CD4-positive, alpha-beta T cell treated with Interleukin-17A for 1 hour (primary cell): ENCODE measurements at regions not wholly inside any gene's neighbourhood (a gene's known extent, or its start where the extent isn't known, plus 50 kb on each side); places are given as distances from the start of the nearest gene placed in this dataset.
"Not testable (repeated sequence)": the region's sequence is repeated elsewhere in the genome, so short reads cannot be mapped to it uniquely, and the experiment has no call there.

ENCODE experiments used
- DNase-seq: peaks from one replicate; pipeline ENCODE4 v3.0.0-alpha.2; 2020

DNA sequence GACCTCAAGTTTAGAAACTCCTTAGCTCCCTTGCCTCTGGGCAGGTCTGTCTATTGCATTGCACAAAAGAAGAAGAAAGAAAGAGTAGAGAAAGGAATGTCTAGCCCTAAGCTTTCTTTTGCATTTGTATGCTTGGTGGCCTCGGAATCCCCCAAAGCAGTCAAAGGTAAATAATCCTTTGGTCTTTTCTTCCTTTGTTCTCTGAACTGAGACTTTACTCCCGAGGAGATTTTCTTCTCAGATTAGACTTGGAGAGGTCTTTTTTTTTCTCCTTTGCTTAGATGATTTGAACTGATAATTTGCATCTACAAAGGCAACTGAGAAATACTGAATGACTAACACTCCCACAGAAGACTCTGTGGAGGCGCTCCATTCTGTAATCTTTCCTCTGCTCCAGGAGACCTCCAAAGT lies 93.2 kb downstream of the AKR1D1 start:
- DNase-seq = no peak

DNA sequence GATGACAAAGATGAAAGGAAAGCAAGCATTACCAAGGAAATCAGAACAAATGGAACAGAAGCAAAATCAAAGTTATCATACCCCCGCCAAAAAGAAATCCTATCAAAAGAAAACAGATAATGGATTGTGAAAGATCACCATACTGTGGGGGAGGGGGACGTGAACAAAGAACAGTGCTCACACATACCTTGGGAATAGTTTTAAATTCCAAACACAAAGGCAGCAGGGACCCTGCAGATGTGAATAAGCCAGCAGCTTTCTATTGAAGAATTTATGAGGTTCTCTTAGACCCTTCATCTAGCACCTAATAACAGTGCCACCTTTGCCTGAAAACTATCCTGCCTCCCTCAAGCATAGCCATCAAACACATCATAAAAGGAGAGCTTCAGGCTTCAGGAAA lies 94.0 kb downstream of the AKR1D1 start:
- DNase-seq = no peak

DNA sequence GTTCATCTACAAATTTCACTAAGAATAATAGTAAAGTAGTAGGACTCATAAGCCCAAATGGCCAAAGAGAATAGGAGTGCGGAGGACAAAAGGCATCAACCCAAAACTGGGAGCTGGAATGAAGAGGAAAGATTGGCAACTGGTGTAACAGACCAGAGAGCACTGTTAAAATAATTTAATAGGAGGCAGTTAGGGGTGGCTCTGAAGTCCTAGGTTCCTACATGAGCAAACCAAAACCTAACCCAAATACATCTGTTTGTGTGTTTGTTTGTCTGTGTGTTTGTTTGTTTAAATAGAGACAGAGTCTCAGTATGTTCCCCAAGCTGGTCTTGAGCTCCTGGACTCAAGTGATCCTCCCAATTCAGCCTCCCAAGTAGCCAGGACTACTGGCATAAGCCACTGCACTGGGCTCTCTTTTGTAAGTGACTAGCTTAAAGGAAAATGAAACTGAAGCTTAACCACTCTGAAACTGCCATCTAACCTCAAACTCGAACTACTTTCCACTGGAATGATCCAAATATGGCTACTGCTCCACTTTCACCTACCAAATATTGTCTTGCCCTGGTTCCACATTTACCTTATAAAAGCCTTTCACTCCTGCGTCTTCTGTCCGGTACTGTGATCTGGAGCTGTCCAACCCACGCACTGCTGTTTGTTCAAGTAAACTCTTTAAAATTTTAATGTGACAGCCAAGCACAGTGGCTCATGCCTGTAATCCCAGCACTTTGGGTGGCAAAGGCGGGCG lies 94.9 kb downstream of the AKR1D1 start:
- no peak for DNase-seq

- no peak for DNase-seq
These were observed 97.3 kb downstream of the AKR1D1 start for GRCh38 chr7:138173548-138173947.

DNA sequence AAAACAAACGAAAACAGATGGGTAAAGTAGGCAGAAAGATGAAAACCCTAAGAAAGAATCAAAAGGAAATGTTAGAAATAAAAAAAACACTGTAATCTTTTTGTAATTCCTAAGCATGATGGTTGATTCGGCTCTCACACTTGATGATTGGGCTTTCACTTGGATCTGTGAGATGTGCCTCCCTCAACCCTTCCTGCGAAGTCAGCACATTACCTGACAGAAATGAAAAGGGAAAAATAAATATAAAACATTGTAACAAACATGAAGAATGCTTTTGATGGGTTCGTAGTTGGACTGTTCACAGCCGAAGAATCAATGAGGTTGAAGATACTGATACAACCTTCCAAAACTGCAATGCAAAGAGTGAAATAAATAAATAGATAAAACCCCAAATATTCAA lies 99.8 kb downstream of the AKR1D1 start:
- DNase-seq = no peak

- DNase-seq = no peak
These were observed 107.9 kb downstream of the AKR1D1 start for GRCh38 chr7:138184191-138184590.

DNA sequence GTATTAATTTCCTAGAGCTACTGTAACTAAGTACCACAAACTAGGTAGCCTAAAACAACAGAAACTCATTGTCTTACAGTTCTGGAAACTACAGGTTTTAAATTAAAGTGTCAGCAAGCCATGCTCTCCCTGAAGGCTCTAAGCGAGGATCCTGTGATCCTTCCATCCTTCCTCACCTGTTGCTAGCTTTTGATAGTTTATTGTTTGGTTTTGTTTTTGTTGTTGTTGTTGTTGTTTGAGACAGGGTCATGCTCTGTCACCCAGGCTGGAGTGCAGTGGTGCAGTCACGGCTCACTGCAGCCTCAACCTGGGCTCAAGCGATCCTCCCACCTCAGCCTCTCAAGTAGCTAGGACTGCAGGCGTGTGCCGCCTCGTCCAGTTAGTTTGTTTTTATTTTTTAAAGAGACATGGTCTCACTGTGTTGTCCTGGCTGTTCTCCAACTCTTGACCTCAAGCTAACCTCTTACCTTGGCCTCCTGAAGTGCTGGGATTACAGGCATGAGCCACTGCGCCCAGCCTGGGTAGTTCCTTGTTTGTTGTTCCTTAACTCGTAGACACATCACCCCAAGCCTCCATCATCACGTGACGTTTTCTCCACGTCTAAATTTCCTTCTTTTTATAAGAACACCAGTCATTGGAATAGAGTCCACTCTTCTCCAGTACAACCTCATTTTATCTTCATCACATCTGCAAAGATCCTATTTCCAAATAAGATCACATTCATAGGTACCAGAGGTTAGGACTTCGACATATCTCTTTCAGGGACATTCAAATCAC lies 109.1 kb downstream of the AKR1D1 start:
- no peak for DNase-seq

DNA sequence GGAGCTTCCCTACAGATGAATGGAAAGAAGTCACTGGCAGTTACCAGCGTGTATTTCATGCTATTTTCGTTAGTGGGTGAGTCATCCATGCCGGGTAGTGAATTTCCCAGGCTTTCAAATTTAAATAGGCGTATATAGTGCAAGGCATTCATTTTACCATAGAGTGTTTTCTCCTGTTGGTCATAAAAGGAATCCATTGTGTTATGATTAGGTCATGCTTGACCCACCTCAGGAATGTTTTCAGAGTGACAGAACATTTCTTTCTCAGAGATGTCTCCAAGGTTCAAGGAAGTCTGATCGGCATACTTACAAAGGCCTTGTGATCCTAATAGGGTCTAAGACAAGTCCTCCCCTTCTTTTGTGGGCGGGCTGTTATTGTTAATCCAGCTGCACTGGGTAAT lies 110.7 kb downstream of the AKR1D1 start:
- no peak for DNase-seq

DNA sequence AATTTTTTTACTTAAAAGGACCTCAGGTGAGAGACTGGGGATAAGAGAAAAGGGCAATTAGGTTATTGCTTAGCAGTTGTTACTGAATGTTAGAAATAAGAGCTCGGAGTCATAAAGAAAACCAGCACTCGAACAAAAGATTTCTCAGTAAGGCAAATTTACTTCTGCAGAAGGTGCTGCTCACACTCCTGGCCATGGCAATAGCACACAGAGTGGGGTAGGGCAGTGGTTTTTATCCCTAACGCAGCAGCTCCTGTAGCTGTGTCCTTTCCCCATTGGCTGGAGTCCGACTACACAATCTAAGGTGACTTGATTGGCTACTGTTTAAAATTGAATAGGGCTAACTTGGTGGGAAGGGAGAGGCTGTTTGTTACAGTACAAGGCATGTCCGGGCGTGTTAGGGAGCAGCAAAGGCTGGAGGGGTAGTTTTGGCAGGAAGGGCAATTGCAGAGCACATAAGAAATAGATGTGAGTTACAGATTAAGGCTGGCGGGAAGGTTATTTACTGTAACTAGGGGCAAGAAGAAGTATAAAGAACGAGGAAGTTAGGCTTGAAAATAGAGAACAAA lies 112.1 kb downstream of the AKR1D1 start:
- DNase-seq = no peak

DNA sequence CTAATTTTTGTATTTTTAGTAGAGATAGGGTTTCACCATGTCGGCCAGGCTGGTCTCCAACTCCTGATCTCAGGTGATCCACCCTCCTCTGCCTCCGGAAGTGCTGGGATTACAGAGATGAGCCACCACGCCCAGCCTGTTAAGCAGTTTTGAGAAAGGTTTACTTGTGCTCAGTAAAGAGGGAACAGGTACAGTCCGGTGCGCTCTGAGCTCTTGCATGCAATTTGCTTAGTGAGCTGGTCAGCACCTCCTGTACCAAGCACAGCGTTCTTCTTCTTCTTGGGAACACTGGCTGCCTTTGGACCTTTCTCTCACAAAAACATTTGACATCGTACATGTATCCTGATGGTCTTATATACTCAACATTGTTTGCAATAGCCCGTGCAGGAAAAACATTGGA lies 118.3 kb downstream of the AKR1D1 start:
- DNase-seq = no peak

DNA sequence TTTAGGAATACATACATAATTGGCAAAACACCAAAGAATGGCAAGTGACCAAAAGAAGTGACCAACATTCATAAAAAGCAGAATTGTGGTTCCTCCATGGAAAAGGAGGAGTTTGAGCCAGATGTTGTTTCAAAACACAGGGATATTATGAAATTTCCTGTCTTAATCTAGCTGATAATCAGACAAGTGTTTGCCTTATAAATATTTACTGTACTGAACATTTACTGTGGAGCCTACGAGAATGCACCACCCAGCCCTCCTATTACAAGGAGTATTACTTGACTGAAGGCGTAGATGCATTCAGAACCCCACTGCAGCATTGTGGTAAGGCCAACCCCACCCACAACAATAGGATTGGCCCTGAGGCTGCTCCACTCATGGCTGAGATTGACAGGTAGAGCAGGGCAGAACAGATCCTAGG lies 118.9 kb downstream of the AKR1D1 start:
- no peak for DNase-seq

- not testable (repeated sequence) for DNase-seq
These were observed 120.3 kb downstream of the AKR1D1 start for GRCh38 chr7:138196503-138196946.

DNA sequence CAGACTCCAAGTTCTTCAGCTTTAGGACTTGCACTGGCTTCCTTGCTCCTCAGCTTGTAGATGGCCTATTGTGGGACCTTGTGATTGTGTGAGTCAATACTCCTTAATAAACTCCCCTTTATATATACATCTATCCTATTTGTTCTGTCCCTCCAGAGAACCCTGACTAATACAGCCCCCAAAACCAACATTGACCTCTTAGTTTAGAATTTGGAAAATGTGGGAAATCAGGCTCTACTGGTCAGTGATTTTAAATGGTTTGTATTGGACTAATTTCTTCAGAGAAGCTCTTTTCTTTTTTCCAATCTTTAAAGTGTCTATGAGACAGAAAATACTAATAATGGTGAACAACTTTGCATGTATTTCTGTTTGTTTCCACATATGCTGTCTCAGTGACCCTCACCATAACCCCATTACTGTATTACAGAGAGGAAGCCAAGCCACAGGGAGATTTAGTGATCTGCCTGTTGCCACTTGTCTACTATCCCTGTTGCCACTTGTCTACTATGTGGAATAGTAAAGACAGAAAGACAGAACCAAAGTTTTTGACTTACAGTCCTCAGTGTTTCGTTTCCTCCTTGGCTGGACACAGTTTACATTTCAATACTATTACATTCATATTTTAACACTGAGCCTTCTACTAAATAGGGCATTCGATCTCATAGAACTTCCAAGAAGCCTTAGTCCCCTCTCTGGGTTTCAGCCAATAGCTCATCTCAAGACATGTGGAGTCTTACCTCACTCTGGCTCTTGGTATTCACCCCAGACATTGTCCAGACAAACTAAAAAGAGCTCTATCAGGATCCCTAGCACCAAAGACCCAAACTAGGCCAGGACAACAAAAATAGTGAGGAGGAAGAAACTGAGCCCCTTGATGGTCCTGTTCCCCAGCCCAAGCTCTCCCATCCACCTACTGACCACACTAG lies 121.0 kb downstream of the AKR1D1 start:
- no peak for DNase-seq

- no peak for DNase-seq
These were observed 128.2 kb downstream of the AKR1D1 start for GRCh38 chr7:138204285-138204981.

DNA sequence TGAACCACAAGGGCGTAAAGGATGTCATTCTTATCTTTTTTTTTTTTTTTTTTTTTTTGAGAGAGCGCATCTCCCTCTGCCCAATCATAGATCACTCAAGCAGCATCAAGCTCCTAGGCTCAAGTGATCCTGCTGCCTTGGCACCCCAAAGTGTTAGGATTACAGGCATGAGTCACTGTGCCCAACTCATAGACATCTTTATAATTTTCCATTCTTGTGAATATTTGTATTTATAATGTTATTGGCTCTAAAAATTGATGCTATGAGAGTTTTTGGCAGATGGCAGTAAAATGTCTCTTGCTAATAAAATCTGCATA lies 128.7 kb downstream of the AKR1D1 start:
- no peak for DNase-seq

DNA sequence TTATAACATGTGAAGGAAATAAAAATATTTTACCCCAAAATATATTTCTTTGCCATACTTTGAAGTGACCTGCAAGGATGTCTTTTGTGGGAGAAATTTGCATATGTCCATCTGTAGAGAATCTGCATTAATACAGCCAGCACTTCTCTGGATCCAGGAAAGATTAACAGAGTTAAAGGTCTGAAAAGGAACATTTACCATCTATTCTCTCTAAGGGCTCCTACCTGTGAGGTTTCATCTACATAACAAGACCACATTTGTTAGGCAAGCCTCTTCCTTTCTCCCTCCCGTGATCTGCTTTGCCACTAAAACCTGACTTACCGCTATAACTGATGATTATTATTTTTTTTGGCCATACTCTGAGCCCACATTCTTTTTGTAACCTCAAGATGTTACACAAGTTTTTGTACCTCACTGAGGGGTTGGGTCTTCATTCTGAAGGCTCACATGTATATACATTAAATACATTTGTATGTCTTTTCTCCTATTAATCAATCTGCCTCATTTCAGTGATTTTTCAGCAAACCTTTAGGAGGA lies 129.4 kb downstream of the AKR1D1 start:
- no peak for DNase-seq

DNA sequence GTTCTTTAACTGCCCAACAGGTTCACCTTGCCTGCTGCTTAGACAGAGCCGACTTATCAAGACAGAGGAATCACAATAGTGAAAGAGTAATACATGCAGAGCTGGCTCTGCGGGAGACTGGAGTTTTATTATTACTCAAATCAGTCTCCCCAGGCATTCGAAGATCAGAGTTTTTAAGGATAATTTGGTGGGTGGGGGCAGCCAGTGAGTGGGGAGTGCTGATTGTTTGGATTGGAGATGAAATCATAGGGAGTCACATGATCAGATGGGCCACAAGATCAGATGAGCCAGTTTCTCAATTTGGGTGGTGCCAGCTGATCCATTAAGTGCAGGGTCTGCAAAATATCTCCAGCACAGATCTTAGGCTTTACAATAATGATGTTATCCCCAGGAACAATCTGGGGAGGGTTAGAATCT lies 131.3 kb downstream of the AKR1D1 start:
- DNase-seq = no peak

DNA sequence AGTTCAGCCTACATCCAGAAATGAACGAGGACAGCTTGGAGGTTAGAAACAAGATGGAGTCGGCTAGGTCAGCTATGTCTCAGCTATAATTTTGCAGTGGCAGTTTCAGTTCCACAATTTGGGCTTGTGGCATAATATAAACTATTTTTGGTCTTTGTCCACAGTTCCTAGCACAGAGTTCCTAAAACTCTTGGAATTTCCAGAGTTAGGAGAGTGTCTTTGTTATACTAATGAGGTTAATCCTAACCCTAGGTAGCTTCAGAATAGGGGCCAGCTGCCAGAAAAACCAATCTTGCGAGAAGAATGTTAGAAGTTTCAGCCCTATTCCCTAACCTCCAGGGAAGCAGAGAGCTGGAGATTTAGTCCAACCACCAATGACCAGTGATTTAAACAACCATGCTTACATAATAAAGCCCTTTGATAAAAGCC lies 131.9 kb downstream of the AKR1D1 start:
- DNase-seq = no peak

GRCh38 chr7:138208864-138209263 lies 132.6 kb downstream of the AKR1D1 start:
- DNase-seq = no peak

DNA sequence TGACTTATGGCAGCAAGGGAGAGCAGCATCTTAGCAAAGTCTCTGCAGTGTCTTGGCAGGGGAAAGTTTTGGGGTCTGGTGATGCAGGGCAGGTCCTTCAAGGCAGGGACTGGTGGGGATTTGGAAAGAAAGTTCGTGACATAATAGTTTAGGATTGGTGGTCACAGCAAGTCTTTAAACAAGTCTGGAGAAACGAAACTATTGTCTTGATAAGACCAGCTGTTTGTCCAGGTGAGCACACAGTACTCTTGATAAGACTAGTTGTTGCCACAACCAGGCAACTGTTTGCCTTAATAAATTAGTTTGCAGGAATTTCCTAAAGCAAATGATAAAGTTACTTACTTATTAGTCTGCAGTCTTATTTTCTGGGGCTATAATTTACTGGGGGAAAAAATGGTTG lies 136.1 kb downstream of the AKR1D1 start:
- no peak for DNase-seq

DNA sequence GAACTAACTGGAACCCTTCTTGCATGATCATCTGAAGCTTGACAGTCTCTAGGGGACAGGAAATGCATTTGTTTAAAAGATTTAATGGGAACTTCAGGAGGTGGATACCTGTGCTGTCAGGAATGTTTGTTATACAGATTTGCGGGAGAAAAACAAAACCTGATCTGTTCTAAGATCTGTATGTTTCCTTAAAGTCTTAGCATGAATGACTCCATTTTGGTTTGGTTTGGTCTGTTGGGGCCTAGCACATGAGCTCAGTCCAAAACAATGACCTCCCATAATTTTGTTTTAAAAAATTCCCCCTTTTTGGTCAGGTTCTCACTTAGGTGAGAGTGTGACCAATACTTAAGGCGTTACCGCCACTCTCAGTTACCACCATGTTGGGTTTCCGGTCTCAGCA lies 138.7 kb downstream of the AKR1D1 start:
- no peak for DNase-seq

- DNase-seq = not testable (repeated sequence)
These were observed 144.1 kb downstream of the AKR1D1 start for GRCh38 chr7:138220321-138220720.
